Loucy (cell line): ENCODE measurements at regions not wholly inside any gene's neighbourhood (a gene's known extent, or its start where the extent isn't known, plus 50 kb on each side); places are given as distances from the start of the nearest gene placed in this dataset.

ENCODE experiments used
- H2AFZ ChIP-seq: fragments of 200-600 bp; sonication (generic); 2 replicates; pipeline ENCODE4 v1.6.0; 2016; ENCODE audit warnings: antibody characterized with exemption, mild to moderate bottlenecking, low read length, moderate library complexity
- H3F3A ChIP-seq: fragments of 200-600 bp; 2 replicates; pipeline ENCODE4 v1.6.0; 2016; ENCODE audit warnings: antibody characterized with exemption, low read depth, mild to moderate bottlenecking
- H3K27me3 ChIP-seq: fragments of 200-600 bp; sonication (generic); 2 replicates; pipeline ENCODE4 v1.6.1; 2014; ENCODE audit warnings: low read length, mild to moderate bottlenecking; ENCODE audit not compliant: insufficient read depth, poor library complexity, severe bottlenecking
- H3K36me3 ChIP-seq: fragments of 200-600 bp; sonication (generic); 2 replicates; pipeline ENCODE4 v1.6.1; 2016; ENCODE audit warnings: low read length; ENCODE audit not compliant: insufficient read depth
- H3K4me1 ChIP-seq: fragments of 200-600 bp; sonication (generic); 2 replicates; pipeline ENCODE4 v1.5.1; 2014; ENCODE audit warnings: low read length, mild to moderate bottlenecking; ENCODE audit not compliant: insufficient read depth, poor library complexity, severe bottlenecking
- H3K4me2 ChIP-seq: fragments of 200-600 bp; sonication (generic); 2 replicates; pipeline ENCODE4 v1.6.0; 2014; ENCODE audit warnings: antibody characterized with exemption, low read length, low read depth, mild to moderate bottlenecking; ENCODE audit not compliant: poor library complexity, severe bottlenecking
- H3K4me3 ChIP-seq: fragments of 200-600 bp; sonication (generic); 2 replicates; pipeline ENCODE4 v1.5.1; 2014; ENCODE audit warnings: low read length, mild to moderate bottlenecking, mixed read lengths; ENCODE audit not compliant: poor library complexity, severe bottlenecking
- H3K79me2 ChIP-seq: fragments of 200-600 bp; sonication (generic); 2 replicates; pipeline ENCODE4 v1.6.1; 2014; ENCODE audit warnings: low read length; ENCODE audit not compliant: insufficient read depth
- H3K9ac ChIP-seq: fragments of 200-600 bp; sonication (generic); 2 replicates; pipeline ENCODE4 v1.6.0; 2014; ENCODE audit warnings: mild to moderate bottlenecking, low read depth, low read length, moderate library complexity; ENCODE audit not compliant: poor library complexity, severe bottlenecking
- H3K9me2 ChIP-seq: fragments of 200-600 bp; sonication (generic); replicated peaks from 2 replicates; pipeline ENCODE4 v1.6.1; 2016; ENCODE audit warnings: low read depth, low read length, mixed read lengths
- H3K9me3 ChIP-seq: fragments of 200-600 bp; sonication (generic); 2 replicates; pipeline ENCODE4 v1.6.1; 2014; ENCODE audit warnings: mild to moderate bottlenecking, antibody characterized with exemption, low read length, low read depth; ENCODE audit not compliant: insufficient read depth
- H4K20me1 ChIP-seq: fragments of 200-600 bp; sonication (generic); 2 replicates; pipeline ENCODE4 v1.6.0; 2014; ENCODE audit warnings: antibody characterized with exemption, low read length, mild to moderate bottlenecking; ENCODE audit not compliant: insufficient read depth, poor library complexity, severe bottlenecking
- EZH2phosphoT487 ChIP-seq: fragments of 200-600 bp; IDR thresholded peaks from 2 replicates; pipeline ENCODE4 v1.6.1; 2018; ENCODE audit warnings: antibody characterized with exemption, mild to moderate bottlenecking, moderate library complexity, borderline replicate concordance
- TF ChIP-seq, protein P1 (sequence below): fragments of 200-600 bp; sonication (generic); conservative IDR thresholded peaks from 2 replicates; pipeline ENCODE4 v1.5.1; 2014; ENCODE audit warnings: mild to moderate bottlenecking, antibody characterized with exemption, low read length

DNA sequence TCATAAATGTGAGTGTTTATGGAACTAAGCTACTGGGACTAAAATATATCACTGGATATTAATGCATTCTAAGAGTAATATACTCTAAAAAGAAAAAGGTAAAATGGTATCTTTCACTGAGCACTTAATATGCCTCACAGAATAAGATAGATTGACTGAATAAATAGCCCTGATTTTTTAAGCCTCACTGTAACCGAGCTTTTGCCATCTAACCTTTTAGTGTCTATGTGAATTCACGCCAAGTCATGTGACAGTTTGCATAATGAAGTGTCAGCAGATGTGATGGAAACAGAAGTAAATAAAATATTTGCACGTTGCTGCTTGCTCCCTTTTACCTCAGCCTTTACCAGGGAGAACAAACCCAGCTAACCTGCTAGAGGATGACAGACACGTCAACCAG is 119.7 kb upstream of the NWD2 start:
- H3K9ac ChIP-seq: no peak overlapping the region
- no peaks in the 10 kb centered on the region for H3K4me1 ChIP-seq
- H3K4me3 ChIP-seq: no peak overlapping the region
- no peaks in the 10 kb centered on the region for H3K79me2 ChIP-seq
- TF ChIP-seq, protein P1, sequence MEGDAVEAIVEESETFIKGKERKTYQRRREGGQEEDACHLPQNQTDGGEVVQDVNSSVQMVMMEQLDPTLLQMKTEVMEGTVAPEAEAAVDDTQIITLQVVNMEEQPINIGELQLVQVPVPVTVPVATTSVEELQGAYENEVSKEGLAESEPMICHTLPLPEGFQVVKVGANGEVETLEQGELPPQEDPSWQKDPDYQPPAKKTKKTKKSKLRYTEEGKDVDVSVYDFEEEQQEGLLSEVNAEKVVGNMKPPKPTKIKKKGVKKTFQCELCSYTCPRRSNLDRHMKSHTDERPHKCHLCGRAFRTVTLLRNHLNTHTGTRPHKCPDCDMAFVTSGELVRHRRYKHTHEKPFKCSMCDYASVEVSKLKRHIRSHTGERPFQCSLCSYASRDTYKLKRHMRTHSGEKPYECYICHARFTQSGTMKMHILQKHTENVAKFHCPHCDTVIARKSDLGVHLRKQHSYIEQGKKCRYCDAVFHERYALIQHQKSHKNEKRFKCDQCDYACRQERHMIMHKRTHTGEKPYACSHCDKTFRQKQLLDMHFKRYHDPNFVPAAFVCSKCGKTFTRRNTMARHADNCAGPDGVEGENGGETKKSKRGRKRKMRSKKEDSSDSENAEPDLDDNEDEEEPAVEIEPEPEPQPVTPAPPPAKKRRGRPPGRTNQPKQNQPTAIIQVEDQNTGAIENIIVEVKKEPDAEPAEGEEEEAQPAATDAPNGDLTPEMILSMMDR: no peak
- no peak for TF ChIP-seq EZH2phosphoT487
- no peaks in the 10 kb centered on the region for H3F3A ChIP-seq
- no peaks in the 10 kb centered on the region for H3K9me3 ChIP-seq
- no peaks in the 10 kb centered on the region for H3K27me3 ChIP-seq
- no peaks in the 10 kb centered on the region for H3K36me3 ChIP-seq
- no peaks in the 10 kb centered on the region for H4K20me1 ChIP-seq
- no peak overlapping the region for H3K4me2 ChIP-seq
- no peaks in the 10 kb centered on the region for H3K9me2 ChIP-seq
- no peak overlapping the region for H2AFZ ChIP-seq

DNA sequence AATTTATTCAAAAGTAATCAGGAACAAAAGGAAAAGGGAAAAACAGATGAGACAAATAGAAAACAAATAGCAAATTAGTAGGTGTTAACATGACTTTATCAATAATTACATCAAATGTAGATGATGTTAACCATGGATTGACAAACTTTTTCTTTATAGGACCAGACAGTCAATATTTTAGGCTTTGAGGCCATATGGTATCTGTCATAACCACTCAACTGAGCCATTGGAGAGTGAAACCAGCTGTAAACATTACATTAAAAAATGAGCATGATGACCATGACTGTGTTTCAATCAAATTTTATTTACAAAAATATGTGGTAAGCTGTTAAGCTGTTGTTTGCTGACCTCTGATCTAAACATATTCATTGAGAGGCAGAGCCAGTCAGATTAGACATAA is 118.5 kb upstream of the NWD2 start:
- Histone ChIP-seq H3F3A (no peaks in the 10 kb centered on the region), H3K9me3 (no peaks in the 10 kb centered on the region), H3K9me2 (no peaks in the 10 kb centered on the region), H3K4me2 (no peak overlapping the region), H3K27me3 (no peaks in the 10 kb centered on the region), H2AFZ (no peak overlapping the region), H4K20me1 (no peaks in the 10 kb centered on the region), H3K4me3 (no peak overlapping the region), H3K79me2 (no peaks in the 10 kb centered on the region), H3K9ac (no peak overlapping the region), H3K4me1 (no peaks in the 10 kb centered on the region), H3K36me3 (no peaks in the 10 kb centered on the region)
- TF ChIP-seq EZH2phosphoT487: no peak
- TF ChIP-seq, protein P1: no peak

DNA sequence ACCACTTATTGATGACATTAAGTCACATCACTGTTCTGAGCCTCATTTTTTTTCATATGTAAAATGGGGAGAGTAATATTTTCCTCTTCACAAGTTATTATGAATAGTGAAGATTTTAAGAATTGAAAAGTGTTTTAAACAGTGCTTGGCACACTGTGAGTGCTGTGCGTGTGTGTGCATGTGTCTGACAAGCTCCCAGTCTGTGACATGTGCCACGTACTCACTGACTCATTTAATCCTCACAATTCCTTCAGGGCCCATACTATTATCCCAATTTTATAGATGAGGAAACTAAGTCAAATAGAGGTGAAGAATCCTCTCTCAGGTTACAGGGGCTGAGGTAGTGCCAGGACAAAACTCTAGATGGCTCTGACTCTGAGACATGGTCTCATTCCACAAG is 114.1 kb upstream of the NWD2 start:
- no peaks in the 10 kb centered on the region for H3K4me1 ChIP-seq
- no peaks in the 10 kb centered on the region for H3K9me3 ChIP-seq
- no peaks in the 10 kb centered on the region for H3K79me2 ChIP-seq
- no peak overlapping the region for H3K4me3 ChIP-seq
- no peak overlapping the region for H3K9ac ChIP-seq
- no peaks in the 10 kb centered on the region for H3K9me2 ChIP-seq
- H2AFZ ChIP-seq: no peak overlapping the region
- H3F3A ChIP-seq: no peaks in the 10 kb centered on the region
- no peaks in the 10 kb centered on the region for H4K20me1 ChIP-seq
- H3K36me3 ChIP-seq: no peaks in the 10 kb centered on the region
- H3K4me2 ChIP-seq: no peak overlapping the region
- no peak for TF ChIP-seq EZH2phosphoT487
- TF ChIP-seq, protein P1: no peak
- no peaks in the 10 kb centered on the region for H3K27me3 ChIP-seq
